ENCODE measurements at regions not wholly inside any gene's neighbourhood (a gene's known extent, or its start where the extent isn't known, plus 50 kb on each side); places are given as distances from the start of the nearest gene placed in this dataset.

- no peak for DNase-seq (ENCODE audit: low read depth, low spot score)
- in situ Hi-C loops (cut with HindIII; ENCODE audit: low sequenced_read_pairs), result no loop called here
- TF ChIP-seq CTCF (IDR thresholded peaks at IDR 0.05; ENCODE audit: low read depth, low read length), result no peak
- no peak overlapping the region for H3K4me3 ChIP-seq (ENCODE audit: low read depth, low read length)
Measured at GRCh38 chr7:13826752-13827151, 162.7 kb downstream of the ETV1 start.

DNA sequence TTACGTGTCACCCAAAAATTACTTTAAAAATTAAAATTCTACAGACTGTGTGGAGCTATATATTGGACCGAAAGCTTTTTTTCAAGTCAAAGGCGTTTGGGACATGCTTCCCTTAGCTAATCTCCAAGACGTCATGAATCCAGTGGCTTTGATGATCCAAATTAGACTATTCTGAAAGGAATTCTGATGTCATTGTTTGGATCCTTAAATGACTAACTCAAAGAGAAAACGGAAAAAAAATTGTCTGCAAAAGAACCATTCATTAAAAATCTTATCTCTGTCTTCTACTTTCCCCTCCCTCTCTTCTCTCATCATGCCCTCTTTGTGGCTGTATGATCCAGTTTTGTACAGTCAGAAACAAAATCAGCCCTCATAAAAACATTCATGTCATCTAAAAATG, 161.8 kb downstream of the ETV1 start:
- in situ Hi-C loops (cut with HindIII; ENCODE audit: low sequenced_read_pairs), result no loop called here
- no peak overlapping the region for H3K4me3 ChIP-seq (ENCODE audit: low read depth, low read length)
- TF ChIP-seq CTCF (IDR thresholded peaks at IDR 0.05; ENCODE audit: low read depth, low read length), result no peak
- DNase-seq (ENCODE audit: low read depth, low spot score), result no peak

- no peak for TF ChIP-seq CTCF (IDR thresholded peaks at IDR 0.05; ENCODE audit: low read depth, low read length)
- no peak overlapping the region for H3K4me3 ChIP-seq (ENCODE audit: low read depth, low read length)
- in situ Hi-C loops (cut with HindIII; ENCODE audit: low sequenced_read_pairs), result no loop called here
- no peak for DNase-seq (ENCODE audit: low read depth, low spot score)
Measured at GRCh38 chr7:13829231-13829630, 160.2 kb downstream of the ETV1 start.

GRCh38 chr7:13829914-13830900, 159.3 kb downstream of the ETV1 start:
- peak; percentile 68 for DNase-seq (ENCODE audit: low read depth, low spot score)
- in situ Hi-C loops (cut with HindIII; ENCODE audit: low sequenced_read_pairs), result no loop called here
- H3K4me3 ChIP-seq (ENCODE audit: low read depth, low read length), result no peak overlapping the region
- TF ChIP-seq CTCF (IDR thresholded peaks at IDR 0.05; ENCODE audit: low read depth, low read length), result no peak

- TF ChIP-seq CTCF (IDR thresholded peaks at IDR 0.05; ENCODE audit: low read depth, low read length), result no peak
- in situ Hi-C loops (cut with HindIII; ENCODE audit: low sequenced_read_pairs), result no loop called here
- no peak overlapping the region for H3K4me3 ChIP-seq (ENCODE audit: low read depth, low read length)
- DNase-seq (ENCODE audit: low read depth, low spot score), result no peak
Measured at GRCh38 chr7:13832346-13832745, 157.1 kb downstream of the ETV1 start.

- DNase-seq (ENCODE audit: low read depth, low spot score), result no peak
- TF ChIP-seq CTCF (IDR thresholded peaks at IDR 0.05; ENCODE audit: low read depth, low read length), result no peak
- no peak overlapping the region for H3K4me3 ChIP-seq (ENCODE audit: low read depth, low read length)
- in situ Hi-C loops (cut with HindIII; ENCODE audit: low sequenced_read_pairs), result no loop called here
Measured at GRCh38 chr7:13834328-13834761, 155.1 kb downstream of the ETV1 start.
